CD1c-positive myeloid dendritic cell (primary cell): ENCODE measurements at regions not wholly inside any gene's neighbourhood (a gene's known extent, or its start where the extent isn't known, plus 50 kb on each side); places are given as distances from the start of the nearest gene placed in this dataset.
"Not testable (repeated sequence)": the region's sequence is repeated elsewhere in the genome, so short reads cannot be mapped to it uniquely, and the experiment has no call there.

Experiments used
- DNase-seq: peaks from one replicate; pipeline ENCODE4 v3.0.0-alpha.2; 2016; ENCODE audit errors: extremely low spot score

- DNase-seq: no peak
These were observed 103.7 kb upstream of the VWC2 start for GRCh38 chr7:49669692-49670260.

GRCh38 chr7:49670991-49671390 lies 102.4 kb upstream of the VWC2 start:
- DNase-seq: no peak

DNA sequence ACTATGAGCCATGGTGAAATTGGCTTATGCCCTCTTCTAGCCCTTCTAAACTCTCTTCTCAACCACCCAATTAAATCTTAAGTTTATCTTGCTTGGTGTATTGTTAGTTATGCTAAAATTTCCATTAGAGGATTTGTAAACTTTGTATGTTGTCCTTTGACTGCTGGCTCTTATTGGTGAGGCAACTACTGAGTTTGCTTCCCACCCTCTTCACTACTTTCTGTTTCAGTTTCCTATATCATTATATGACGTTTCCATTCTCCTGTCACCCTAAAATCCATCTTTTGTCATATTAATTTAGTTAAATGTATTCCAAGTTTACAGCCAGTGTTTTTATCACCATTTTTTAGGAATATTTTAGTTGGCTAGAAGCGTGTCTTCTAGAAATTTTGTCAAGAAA lies 80.9 kb upstream of the VWC2 start:
- DNase-seq: no peak

- no peak for DNase-seq
These were observed 77.5 kb upstream of the VWC2 start for GRCh38 chr7:49695971-49696370.

DNA sequence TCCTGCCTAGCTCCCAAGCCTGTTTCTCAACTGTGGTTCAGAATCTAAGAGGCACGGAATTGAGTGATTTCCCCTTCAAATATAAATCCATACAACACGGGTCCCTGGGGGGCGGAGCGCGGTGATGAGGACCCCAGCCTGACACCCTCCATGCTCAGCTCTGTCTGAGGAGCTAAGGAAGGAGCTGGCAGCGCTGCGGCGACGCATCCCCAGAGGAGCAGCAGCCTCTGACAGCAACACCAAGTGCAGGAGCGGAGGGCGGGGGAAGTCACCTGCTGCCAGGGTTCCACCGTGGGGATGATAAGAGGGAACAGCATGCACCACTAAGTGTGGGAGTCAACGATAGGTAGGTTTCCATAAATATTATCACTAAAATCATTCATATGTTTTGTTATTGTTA lies 72.6 kb upstream of the VWC2 start:
- DNase-seq: no peak

DNA sequence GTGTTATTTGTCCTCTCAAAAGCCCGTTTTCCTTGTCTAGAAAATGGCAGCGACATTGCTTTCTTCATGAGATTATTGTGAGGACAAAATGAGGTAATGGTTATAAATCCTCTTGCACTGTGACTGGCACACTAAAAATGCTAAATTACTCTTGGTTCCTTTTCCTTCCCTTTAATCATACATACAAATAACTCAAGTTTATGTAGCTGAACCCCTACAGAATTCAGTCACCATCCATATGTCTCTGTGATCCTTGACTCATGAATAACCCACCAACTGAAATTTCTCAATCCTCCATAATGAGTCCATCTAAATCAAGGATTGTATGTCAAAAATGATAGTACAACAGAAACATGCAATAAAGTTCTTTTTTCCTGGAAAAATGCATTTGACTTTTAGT lies 71.3 kb upstream of the VWC2 start:
- no peak for DNase-seq

DNA sequence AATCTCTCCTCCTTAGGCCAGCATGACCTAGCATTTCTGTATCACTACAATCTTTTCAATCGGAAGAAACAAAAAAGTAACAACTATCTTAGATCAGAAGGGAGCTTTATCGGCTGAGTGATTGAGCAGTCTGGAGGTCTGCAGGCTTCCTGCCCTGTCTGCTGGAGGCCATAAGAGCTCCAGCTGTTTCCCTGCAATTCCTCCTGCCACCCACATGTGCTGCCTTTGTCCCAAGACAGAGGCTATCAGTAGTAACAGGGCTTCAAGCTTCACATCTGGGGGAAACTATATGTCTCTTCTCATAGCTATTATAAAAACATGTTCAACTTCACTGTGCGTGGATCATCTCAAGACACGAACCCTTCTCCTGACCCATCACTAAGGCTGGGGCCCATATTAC lies 70.1 kb upstream of the VWC2 start:
- DNase-seq: no peak

- no peak for DNase-seq
These were observed 69.6 kb upstream of the VWC2 start for GRCh38 chr7:49703881-49704280.

- DNase-seq: no peak
These were observed 67.3 kb upstream of the VWC2 start for GRCh38 chr7:49706106-49706505.

DNA sequence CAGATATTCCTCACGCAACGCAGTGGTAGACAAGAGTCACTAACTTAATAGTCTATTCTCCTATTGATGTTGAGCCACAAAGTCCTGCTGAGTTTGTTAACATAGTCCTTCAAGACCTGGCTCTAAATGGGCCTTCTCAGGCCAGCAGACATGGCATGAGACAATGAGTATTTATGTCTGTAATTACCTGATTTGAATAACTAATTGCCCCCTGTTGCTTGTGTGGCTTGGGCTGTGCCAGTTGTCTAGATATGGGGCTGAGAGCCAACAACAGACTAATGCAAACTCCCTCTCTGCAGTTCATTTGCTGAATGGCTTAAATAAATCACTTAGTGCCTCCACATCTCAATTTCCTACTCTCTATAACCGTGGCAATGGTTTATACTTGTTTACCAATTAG lies 65.5 kb upstream of the VWC2 start:
- no peak for DNase-seq

DNA sequence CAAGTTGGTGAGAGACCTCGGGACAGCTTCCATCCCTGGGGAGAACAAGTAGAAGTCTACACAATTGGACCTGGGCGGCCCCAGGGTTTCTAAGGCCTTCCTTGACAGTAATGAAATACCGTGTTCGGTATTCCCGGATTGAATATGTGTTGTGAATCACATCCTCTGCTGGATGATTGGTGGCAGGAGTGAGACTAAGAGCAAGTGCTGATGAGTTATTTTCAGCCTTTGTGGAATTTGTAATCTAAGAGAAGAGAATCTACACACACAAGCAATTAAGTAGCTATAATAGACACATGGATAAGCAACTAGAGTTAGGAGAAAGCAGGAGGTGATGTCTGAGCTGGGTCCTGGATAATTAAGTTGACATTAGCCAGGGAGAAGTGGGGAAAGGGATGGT lies 64.8 kb upstream of the VWC2 start:
- DNase-seq: no peak

- not testable (repeated sequence) for DNase-seq
These were observed 62.2 kb upstream of the VWC2 start for GRCh38 chr7:49711072-49711723.

DNA sequence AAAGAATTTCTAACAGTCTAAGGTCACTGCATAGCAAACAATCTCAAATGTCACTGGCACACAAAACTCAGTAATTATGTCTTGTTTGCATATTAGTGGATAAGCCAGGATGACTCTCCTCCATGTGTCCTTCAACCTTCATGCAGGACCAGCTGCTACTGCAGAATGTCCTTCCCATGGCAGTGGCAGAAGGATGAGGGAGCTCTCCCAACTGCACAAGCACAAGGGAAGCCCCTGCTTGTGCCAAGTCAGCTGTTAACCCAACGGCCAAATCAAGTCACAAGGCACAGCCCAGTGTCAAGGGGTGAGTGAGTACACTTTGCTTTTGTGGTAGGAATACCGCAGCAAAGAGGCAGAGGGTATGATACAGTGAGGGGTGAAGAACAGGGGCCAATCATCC lies 59.3 kb upstream of the VWC2 start:
- DNase-seq: no peak

DNA sequence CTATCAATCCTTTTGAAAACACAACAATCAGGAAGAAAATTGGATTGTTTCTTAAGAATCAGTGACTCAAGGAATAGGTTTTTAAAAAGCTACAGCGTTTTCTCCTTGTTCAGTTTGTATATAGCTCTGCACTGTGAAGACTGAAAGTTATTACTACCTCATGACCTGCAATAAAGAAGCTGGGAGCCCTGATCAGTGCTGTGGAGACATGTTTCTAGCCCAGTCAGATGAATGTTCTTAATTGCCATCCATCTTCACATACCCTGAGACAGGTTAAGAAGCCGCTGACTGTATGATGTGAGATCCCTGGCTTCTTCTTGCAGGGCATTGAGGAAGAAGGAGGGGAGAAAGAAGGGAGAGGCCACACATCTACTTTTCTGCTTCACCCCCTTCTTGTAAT lies 58.0 kb upstream of the VWC2 start:
- DNase-seq: no peak

DNA sequence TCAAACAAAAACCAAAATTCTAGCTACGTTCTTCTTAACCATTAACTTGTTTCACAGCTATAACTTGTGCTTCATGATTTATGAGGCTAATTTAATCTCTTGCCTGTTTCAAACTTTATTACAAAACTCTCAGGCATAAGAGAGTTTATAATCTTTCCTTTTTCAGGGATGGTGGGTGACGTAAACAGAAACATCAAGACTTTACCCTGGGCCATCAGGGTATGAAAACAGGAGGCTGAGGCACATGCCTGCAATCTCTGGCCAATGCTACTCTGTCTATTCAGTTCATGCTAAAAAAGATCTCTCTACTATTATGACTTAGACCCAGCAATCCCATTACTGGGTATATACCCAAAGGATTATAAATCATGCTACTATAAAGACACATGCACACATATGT lies 55.9 kb upstream of the VWC2 start:
- no peak for DNase-seq

DNA sequence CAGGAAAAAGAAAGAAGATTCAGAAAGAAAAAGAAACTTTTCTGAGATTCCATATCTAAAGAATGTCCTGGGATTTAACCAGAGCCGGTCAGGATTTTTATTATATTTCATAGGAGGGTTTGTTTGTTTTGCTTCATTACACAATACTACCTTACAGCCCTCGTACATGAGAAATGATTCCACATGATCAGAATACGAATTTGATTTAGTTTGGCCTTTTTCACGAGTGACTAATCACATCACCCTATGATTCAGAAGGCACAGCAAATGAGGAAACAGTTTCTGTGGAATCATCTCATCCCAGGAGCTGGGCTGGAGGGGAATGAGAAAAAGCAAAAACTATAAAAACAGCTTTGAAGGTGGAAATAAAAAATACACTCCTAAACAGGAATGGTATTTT lies 54.7 kb upstream of the VWC2 start:
- DNase-seq: no peak

GRCh38 chr7:49721441-49721840 lies 52.0 kb upstream of the VWC2 start:
- no peak for DNase-seq
